ENCODE measurements at regions not wholly inside any gene's neighbourhood (a gene's known extent, or its start where the extent isn't known, plus 50 kb on each side); places are given as distances from the start of the nearest gene placed in this dataset.

- H3K4me3 ChIP-seq = no peak overlapping the region
- H3K4me1 ChIP-seq = no peaks in the 10 kb centered on the region
- no peak for TF ChIP-seq CTCF (IDR thresholded peaks at IDR 0.05)
These were observed 121.3 kb upstream of the GOT2 start for GRCh38 chr16:58855291-58855863.

GRCh38 chr16:58853854-58854791, 120.0 kb upstream of the GOT2 start:
- H3K9me3 ChIP-seq = no peaks in the 10 kb centered on the region
- no peaks in the 10 kb centered on the region for H3K27me3 ChIP-seq
- H3K36me3 ChIP-seq = no peaks in the 10 kb centered on the region
- H3K4me3 ChIP-seq = no peak overlapping the region
- no peak overlapping the region for H3K27ac ChIP-seq
- DNase-seq (ENCODE audit: low spot score) = no peak
- H3K4me1 ChIP-seq = no peaks in the 10 kb centered on the region
- no peak for TF ChIP-seq CTCF (IDR thresholded peaks at IDR 0.05)

More at GRCh38 chr16:58855291-58855863, 121.3 kb upstream of the GOT2 start:
- Histone ChIP-seq H3K27me3 (no peaks in the 10 kb centered on the region), H3K27ac (no peak overlapping the region), H3K36me3 (no peaks in the 10 kb centered on the region), H3K9me3 (no peaks in the 10 kb centered on the region)
- DNase-seq (ENCODE audit: low spot score) = no peak

GRCh38 chr16:58850678-58851020, 116.5 kb upstream of the GOT2 start:
- H3K9me3 ChIP-seq = no peaks in the 10 kb centered on the region
- H3K4me1 ChIP-seq = no peaks in the 10 kb centered on the region
- TF ChIP-seq CTCF (IDR thresholded peaks at IDR 0.05) = no peak
- DNase-seq (ENCODE audit: low spot score) = no peak
- no peaks in the 10 kb centered on the region for H3K36me3 ChIP-seq
- H3K4me3 ChIP-seq = no peak overlapping the region
- no peaks in the 10 kb centered on the region for H3K27me3 ChIP-seq
- H3K27ac ChIP-seq = no peak overlapping the region

GRCh38 chr16:58850019-58850677, 116.0 kb upstream of the GOT2 start:
- Histone ChIP-seq H3K4me1 (no peaks in the 10 kb centered on the region), H3K27me3 (no peaks in the 10 kb centered on the region), H3K4me3 (no peak overlapping the region), H3K36me3 (no peaks in the 10 kb centered on the region), H3K27ac (no peak overlapping the region), H3K9me3 (no peaks in the 10 kb centered on the region)
- no peak for TF ChIP-seq CTCF (IDR thresholded peaks at IDR 0.05)
- no peak for DNase-seq (ENCODE audit: low spot score)

GRCh38 chr16:58848662-58849002, 114.5 kb upstream of the GOT2 start:
- Histone ChIP-seq H3K9me3 (no peaks in the 10 kb centered on the region), H3K27me3 (no peaks in the 10 kb centered on the region), H3K36me3 (no peaks in the 10 kb centered on the region), H3K4me3 (no peak overlapping the region), H3K27ac (no peak overlapping the region), H3K4me1 (no peaks in the 10 kb centered on the region)
- DNase-seq (ENCODE audit: low spot score) = no peak
- no peak for TF ChIP-seq CTCF (IDR thresholded peaks at IDR 0.05)
